ENCODE measurements at regions not wholly inside any gene's neighbourhood (a gene's known extent, or its start where the extent isn't known, plus 50 kb on each side); places are given as distances from the start of the nearest gene placed in this dataset.

DNA sequence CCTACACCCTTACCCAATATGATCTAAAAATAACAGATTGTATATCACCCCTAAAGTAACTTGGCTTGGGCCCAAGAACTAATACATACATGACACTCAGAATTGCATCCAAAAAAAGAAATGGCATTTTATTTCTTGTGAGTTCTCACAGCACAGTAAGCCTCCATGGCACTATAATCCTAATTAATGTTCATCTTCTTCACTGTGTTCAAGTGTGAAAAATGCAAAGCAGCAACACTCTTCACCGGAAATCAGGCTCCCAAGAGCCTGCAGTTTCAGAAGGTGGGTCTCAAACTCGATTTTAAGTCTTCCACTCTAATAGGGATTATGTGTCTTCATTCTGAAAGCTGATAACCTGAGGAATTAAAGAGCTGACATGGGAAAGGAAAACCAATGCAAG is 142.8 kb upstream of the TSC22D2 start:
- TF ChIP-seq, protein P1, sequence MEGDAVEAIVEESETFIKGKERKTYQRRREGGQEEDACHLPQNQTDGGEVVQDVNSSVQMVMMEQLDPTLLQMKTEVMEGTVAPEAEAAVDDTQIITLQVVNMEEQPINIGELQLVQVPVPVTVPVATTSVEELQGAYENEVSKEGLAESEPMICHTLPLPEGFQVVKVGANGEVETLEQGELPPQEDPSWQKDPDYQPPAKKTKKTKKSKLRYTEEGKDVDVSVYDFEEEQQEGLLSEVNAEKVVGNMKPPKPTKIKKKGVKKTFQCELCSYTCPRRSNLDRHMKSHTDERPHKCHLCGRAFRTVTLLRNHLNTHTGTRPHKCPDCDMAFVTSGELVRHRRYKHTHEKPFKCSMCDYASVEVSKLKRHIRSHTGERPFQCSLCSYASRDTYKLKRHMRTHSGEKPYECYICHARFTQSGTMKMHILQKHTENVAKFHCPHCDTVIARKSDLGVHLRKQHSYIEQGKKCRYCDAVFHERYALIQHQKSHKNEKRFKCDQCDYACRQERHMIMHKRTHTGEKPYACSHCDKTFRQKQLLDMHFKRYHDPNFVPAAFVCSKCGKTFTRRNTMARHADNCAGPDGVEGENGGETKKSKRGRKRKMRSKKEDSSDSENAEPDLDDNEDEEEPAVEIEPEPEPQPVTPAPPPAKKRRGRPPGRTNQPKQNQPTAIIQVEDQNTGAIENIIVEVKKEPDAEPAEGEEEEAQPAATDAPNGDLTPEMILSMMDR (IDR thresholded peaks at IDR 0.05): no peak
- no peak for DNase-seq
- Histone ChIP-seq H3K36me3 (ENCODE audit: low read depth) (no peaks in the 10 kb centered on the region), H3K4me3 (no peak overlapping the region), H3K9me3 (no peaks in the 10 kb centered on the region), H3K4me1 (ENCODE audit: low read depth) (peaks cover 20% of the 10 kb centered on the region)
- intact Hi-C loops (cut with DNase I, micrococcal nuclease): no loop called here
- no peak for ATAC-seq

DNA sequence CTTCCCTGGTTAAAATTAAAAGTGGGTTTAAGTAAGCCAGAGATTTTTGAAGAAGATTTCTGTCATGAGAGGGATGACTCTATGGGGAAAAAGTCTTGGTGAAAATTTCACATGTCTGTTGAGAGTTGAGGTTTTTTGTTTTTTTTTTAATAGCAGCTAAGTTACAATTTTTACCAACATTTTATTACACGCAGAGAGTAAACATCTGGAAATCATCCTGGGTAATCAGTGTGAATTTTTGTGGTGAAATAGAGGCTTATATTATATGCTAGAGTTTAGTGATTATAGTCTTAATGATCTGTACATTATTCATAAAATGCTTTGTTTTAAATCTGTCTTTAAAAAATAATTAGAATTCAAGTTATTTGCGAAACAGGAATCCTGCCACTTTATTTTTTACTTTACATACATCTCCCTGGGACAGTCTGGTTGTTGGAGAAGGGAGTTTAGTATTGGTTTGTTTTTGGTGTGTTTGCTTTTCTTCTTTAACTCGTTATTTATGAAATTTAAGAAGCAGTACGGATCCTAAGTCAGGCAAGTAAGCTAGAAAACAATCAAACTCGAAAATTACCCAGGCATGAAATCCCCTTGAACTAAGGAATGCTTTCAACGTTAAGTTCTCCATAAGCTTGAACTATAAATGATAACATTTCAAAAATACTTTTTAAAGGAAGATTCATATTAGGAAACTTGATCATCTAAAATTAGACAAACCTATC is 143.4 kb upstream of the TSC22D2 start:
- TF ChIP-seq, protein P1 (IDR thresholded peaks at IDR 0.05): no peak
- peaks cover 14% of the 10 kb centered on the region for H3K4me1 ChIP-seq (ENCODE audit: low read depth)
- ATAC-seq (no peak), DNase-seq (no peak)
- intact Hi-C loops (cut with DNase I, micrococcal nuclease): no loop called here
- H3K9me3 ChIP-seq: no peaks in the 10 kb centered on the region
- no peak overlapping the region for H3K4me3 ChIP-seq
- no peaks in the 10 kb centered on the region for H3K36me3 ChIP-seq (ENCODE audit: low read depth)

DNA sequence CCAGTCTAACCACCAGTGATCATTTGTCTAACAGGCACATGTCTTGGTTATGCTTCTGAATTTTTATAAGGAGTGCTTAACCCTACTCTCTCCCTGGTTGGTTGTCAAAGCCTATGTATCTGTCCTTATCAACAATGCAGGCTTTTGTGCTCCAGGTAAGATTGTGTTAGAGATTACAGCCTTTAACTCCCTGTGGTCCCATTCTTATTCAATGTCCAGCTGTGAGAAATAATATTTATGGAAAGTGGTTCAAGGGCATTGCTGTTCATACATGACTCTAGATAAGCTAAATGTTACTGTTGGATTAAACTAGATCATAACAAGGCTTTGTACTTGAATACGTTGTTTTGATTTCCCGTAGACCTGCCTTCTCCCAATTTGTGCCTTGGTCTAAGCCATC is 146.1 kb upstream of the TSC22D2 start:
- Histone ChIP-seq H3K9me3 (no peaks in the 10 kb centered on the region), H3K4me1 (ENCODE audit: low read depth) (no peaks in the 10 kb centered on the region), H3K36me3 (ENCODE audit: low read depth) (no peaks in the 10 kb centered on the region), H3K4me3 (no peak overlapping the region)
- TF ChIP-seq, protein P1 (IDR thresholded peaks at IDR 0.05): no peak
- ATAC-seq (no peak), DNase-seq (no peak)
- intact Hi-C loops (cut with DNase I, micrococcal nuclease): no loop called here

DNA sequence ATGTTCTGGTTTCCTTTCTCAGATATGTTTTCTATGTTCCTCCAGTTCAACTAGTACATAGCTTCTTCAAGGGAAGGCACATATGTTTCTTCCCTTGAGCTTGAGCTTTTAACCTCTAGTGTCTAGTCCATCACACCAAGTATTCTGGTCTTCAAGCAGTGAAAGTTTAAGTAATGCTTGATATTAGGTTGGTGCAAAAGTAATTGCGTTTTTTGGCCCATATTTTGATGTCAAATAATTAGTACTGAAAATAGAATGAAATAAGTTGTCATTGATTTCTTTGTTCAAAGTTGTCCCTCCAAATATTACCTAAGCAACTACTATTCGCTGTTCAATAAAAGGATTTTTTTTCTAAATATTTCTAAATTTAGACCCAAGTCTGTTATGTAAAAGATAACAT is 146.7 kb upstream of the TSC22D2 start:
- TF ChIP-seq, protein P1 (IDR thresholded peaks at IDR 0.05): no peak

DNA sequence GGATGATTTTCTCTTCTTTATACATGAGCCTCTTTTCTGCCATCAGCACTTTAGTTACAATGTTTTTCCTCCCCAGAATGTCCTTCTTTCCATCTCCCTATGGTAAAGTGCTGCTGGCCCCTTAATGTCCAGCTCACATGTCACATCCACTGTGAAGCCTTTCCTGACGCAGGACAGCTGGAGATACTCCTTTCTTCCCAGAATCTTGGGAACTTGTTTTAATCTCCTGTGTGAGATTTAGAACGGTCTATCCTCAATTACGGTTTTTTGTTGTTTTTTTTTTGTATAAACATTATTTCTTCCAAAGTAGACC is 147.7 kb upstream of the TSC22D2 start:
- Histone ChIP-seq H3K36me3 (ENCODE audit: low read depth) (no peaks in the 10 kb centered on the region), H3K4me3 (no peak overlapping the region), H3K9me3 (no peaks in the 10 kb centered on the region), H3K4me1 (ENCODE audit: low read depth) (no peaks in the 10 kb centered on the region)
- ATAC-seq (no peak), DNase-seq (no peak)
- intact Hi-C loops (cut with DNase I, micrococcal nuclease): no loop called here
- TF ChIP-seq, protein P1 (IDR thresholded peaks at IDR 0.05): no peak

More for the DNA sequence above, 146.7 kb upstream of the TSC22D2 start:
- intact Hi-C loops (cut with DNase I, micrococcal nuclease): no loop called here
- H3K4me3 ChIP-seq: no peak overlapping the region
- no peaks in the 10 kb centered on the region for H3K36me3 ChIP-seq (ENCODE audit: low read depth)
- no peaks in the 10 kb centered on the region for H3K9me3 ChIP-seq
- no peaks in the 10 kb centered on the region for H3K4me1 ChIP-seq (ENCODE audit: low read depth)
- no peak for ATAC-seq
- no peak for DNase-seq
